PFSK-1 (cell line): ENCODE measurements at regions not wholly inside any gene's neighbourhood (a gene's known extent, or its start where the extent isn't known, plus 50 kb on each side); places are given as distances from the start of the nearest gene placed in this dataset.

Experiments
- POLR2AphosphoS5 ChIP-seq: IDR thresholded peaks from 2 replicates; pipeline ENCODE4 v1.6.1; 2012; ENCODE audit warnings: low read depth, mild to moderate bottlenecking, control low read depth, low read length, moderate library complexity
- REST ChIP-seq, 2 experiments: IDR thresholded peaks; 2 replicates each; pipeline versions ENCODE4 v1.6.1 to v1.8.0; 2011 to 2012; ENCODE audit warnings: low read depth in 2 of 2, low read length in 2 of 2, control low read depth in 1 of 2, inconsistent platforms in 1 of 2, mild to moderate bottlenecking in 1 of 2, moderate library complexity in 1 of 2; ENCODE audit not compliant: insufficient read depth in 1 of 2
- SIN3A ChIP-seq: IDR thresholded peaks from 2 replicates; pipeline ENCODE4 v1.6.1; 2012; ENCODE audit warnings: mild to moderate bottlenecking, low read length, moderate library complexity, borderline replicate concordance; ENCODE audit not compliant: insufficient read depth
- TAF1 ChIP-seq: IDR thresholded peaks from 2 replicates; pipeline ENCODE4 v1.6.1; 2012; ENCODE audit warnings: low read length, control low read depth, borderline replicate concordance; ENCODE audit not compliant: insufficient read depth

GRCh38 chr2:195560209-195560895 is 96.7 kb upstream of the SLC39A10 start:
- TF ChIP-seq REST (IDR thresholded peaks at IDR 0.05; ENCODE audit: insufficient read depth in 1 of 2, low read depth in 2 of 2, low read length in 2 of 2) = no peak
- TF ChIP-seq POLR2AphosphoS5 = no peak
- no peak for TF ChIP-seq TAF1
- no peak for TF ChIP-seq SIN3A
